SK-N-MC (cell line): ENCODE measurements at regions not wholly inside any gene's neighbourhood (a gene's known extent, or its start where the extent isn't known, plus 50 kb on each side); places are given as distances from the start of the nearest gene placed in this dataset.

Experiments
- DNase-seq: peaks from one replicate; pipeline ENCODE4 v3.0.0-alpha.2; 2011; ENCODE audit warnings: low read depth, low spot score
- H3K27ac ChIP-seq: fragments of 200-600 bp; sonication (generic); 2 replicates; pipeline ENCODE4 v1.5.1; 2016; ENCODE audit warnings: mixed run types
- H3K36me3 ChIP-seq: fragments of 200-600 bp; sonication (generic); 2 replicates; pipeline ENCODE4 v1.6.1; 2017; ENCODE audit warnings: antibody characterized with exemption, low read length, mixed read lengths; ENCODE audit not compliant: insufficient read depth
- H3K4me3 ChIP-seq: fragments of 200-600 bp; sonication (generic); 2 replicates; pipeline ENCODE4 v1.5.1; 2016
- H3K9ac ChIP-seq: fragments of 200-600 bp; sonication (generic); 2 replicates; pipeline ENCODE4 v1.8.0; 2017; ENCODE audit warnings: mixed run types, mixed read lengths; ENCODE audit not compliant: insufficient read length
- H3K9me3 ChIP-seq: fragments of 200-600 bp; sonication (generic); 2 replicates; pipeline ENCODE4 v1.6.1; 2017; ENCODE audit warnings: low read depth, mild to moderate bottlenecking, antibody characterized with exemption, low read length, moderate library complexity, mixed read lengths
- EZH2 ChIP-seq: fragments of 200-600 bp; sonication (generic); IDR thresholded peaks from one replicate; pipeline ENCODE4 v1.6.1; 2017; ENCODE audit warnings: antibody characterized with exemption
- FOXP2 ChIP-seq: optimal IDR thresholded peaks from 2 replicates; pipeline ENCODE3; 2011; ENCODE audit warnings: mild to moderate bottlenecking, moderate library complexity; ENCODE audit not compliant: insufficient read depth; ENCODE audit errors: extremely low read length, control extremely low read depth
- POLR2AphosphoS5 ChIP-seq: IDR thresholded peaks from 2 replicates; pipeline ENCODE4 v1.6.1; 2012; ENCODE audit warnings: mild to moderate bottlenecking, low read depth, low read length, borderline replicate concordance

GRCh38 chr3:72234391-72234790, 449.4 kb upstream of the PROK2 start:
- Histone ChIP-seq H3K27ac (no peak overlapping the region), H3K9ac (no peak overlapping the region), H3K4me3 (no peak overlapping the region), H3K36me3 (no peaks in the 10 kb centered on the region), H3K9me3 (no peaks in the 10 kb centered on the region)
- no peak for DNase-seq
- TF ChIP-seq FOXP2, result no peak
- no peak for TF ChIP-seq EZH2
- TF ChIP-seq POLR2AphosphoS5, result no peak

- no peaks in the 10 kb centered on the region for H3K9me3 ChIP-seq
- no peaks in the 10 kb centered on the region for H3K36me3 ChIP-seq
- H3K4me3 ChIP-seq, result no peak overlapping the region
- H3K9ac ChIP-seq, result no peak overlapping the region
- TF ChIP-seq EZH2, result no peak
- H3K27ac ChIP-seq, result no peak overlapping the region
- no peak for DNase-seq
These were observed 448.6 kb upstream of the PROK2 start for GRCh38 chr3:72233571-72233970.

- Histone ChIP-seq H3K36me3 (no peaks in the 10 kb centered on the region), H3K27ac (no peak overlapping the region), H3K4me3 (no peak overlapping the region), H3K9me3 (no peaks in the 10 kb centered on the region), H3K9ac (no peak overlapping the region)
- DNase-seq, result no peak
- no peak for TF ChIP-seq EZH2
- TF ChIP-seq FOXP2, result no peak
- no peak for TF ChIP-seq POLR2AphosphoS5
These were observed 447.8 kb upstream of the PROK2 start for GRCh38 chr3:72232777-72233176.

- no peak for DNase-seq
- no peak overlapping the region for H3K27ac ChIP-seq
- TF ChIP-seq POLR2AphosphoS5, result no peak
- H3K36me3 ChIP-seq, result no peaks in the 10 kb centered on the region
- H3K9me3 ChIP-seq, result no peaks in the 10 kb centered on the region
- no peak overlapping the region for H3K9ac ChIP-seq
- H3K4me3 ChIP-seq, result no peak overlapping the region
These were observed 447.4 kb upstream of the PROK2 start for GRCh38 chr3:72232331-72232730.

- Histone ChIP-seq H3K4me3 (no peak overlapping the region), H3K36me3 (no peaks in the 10 kb centered on the region), H3K27ac (no peak overlapping the region), H3K9ac (no peak overlapping the region), H3K9me3 (no peaks in the 10 kb centered on the region)
- TF ChIP-seq POLR2AphosphoS5 (no peak), EZH2 (no peak), FOXP2 (no peak)
- DNase-seq, result no peak
These were observed 446.7 kb upstream of the PROK2 start for GRCh38 chr3:72231439-72232196.

- Histone ChIP-seq H3K36me3 (no peaks in the 10 kb centered on the region), H3K9ac (no peak overlapping the region), H3K27ac (no peak overlapping the region), H3K4me3 (no peak overlapping the region), H3K9me3 (no peaks in the 10 kb centered on the region)
- TF ChIP-seq EZH2, result no peak
- DNase-seq, result no peak
These were observed 445.9 kb upstream of the PROK2 start for GRCh38 chr3:72230774-72231379.

GRCh38 chr3:72229952-72230351, 445.0 kb upstream of the PROK2 start:
- Histone ChIP-seq H3K36me3 (no peaks in the 10 kb centered on the region), H3K27ac (no peak overlapping the region), H3K9me3 (no peaks in the 10 kb centered on the region), H3K9ac (no peak overlapping the region), H3K4me3 (no peak overlapping the region)
- TF ChIP-seq FOXP2, result no peak
- no peak for TF ChIP-seq EZH2
- TF ChIP-seq POLR2AphosphoS5, result no peak
- no peak for DNase-seq

GRCh38 chr3:72227486-72228070, 442.6 kb upstream of the PROK2 start:
- no peak for TF ChIP-seq FOXP2
- TF ChIP-seq POLR2AphosphoS5, result no peak
- no peak for TF ChIP-seq EZH2

GRCh38 chr3:72224804-72225509, 440.0 kb upstream of the PROK2 start:
- Histone ChIP-seq H3K36me3 (no peaks in the 10 kb centered on the region), H3K4me3 (no peak overlapping the region), H3K9me3 (no peaks in the 10 kb centered on the region), H3K27ac (no peak overlapping the region), H3K9ac (no peak overlapping the region)
- TF ChIP-seq EZH2 (no peak), POLR2AphosphoS5 (no peak), FOXP2 (no peak)
- DNase-seq, result no peak

More at GRCh38 chr3:72227486-72228070, 442.6 kb upstream of the PROK2 start:
- Histone ChIP-seq H3K27ac (no peak overlapping the region), H3K9ac (no peak overlapping the region), H3K4me3 (no peak overlapping the region), H3K36me3 (no peaks in the 10 kb centered on the region), H3K9me3 (no peaks in the 10 kb centered on the region)
- DNase-seq, result no peak
